HG03108 (cell line): ENCODE measurements at regions not wholly inside any gene's neighbourhood (a gene's known extent, or its start where the extent isn't known, plus 50 kb on each side); places are given as distances from the start of the nearest gene placed in this dataset.
"Not testable (repeated sequence)": the region's sequence is repeated elsewhere in the genome, so short reads cannot be mapped to it uniquely, and the experiment has no call there.

Source experiments
- ATAC-seq: cut with Tn5 transposase; IDR thresholded peaks from one replicate; pipeline ENCODE4 v1.9.1; 2021; ENCODE audit warnings: moderate library complexity; ENCODE audit not compliant: unreplicated experiment

GRCh38 chr2:235212501-235213158 is 260.8 kb downstream of the SH3BP4 start:
- no peak for ATAC-seq

DNA sequence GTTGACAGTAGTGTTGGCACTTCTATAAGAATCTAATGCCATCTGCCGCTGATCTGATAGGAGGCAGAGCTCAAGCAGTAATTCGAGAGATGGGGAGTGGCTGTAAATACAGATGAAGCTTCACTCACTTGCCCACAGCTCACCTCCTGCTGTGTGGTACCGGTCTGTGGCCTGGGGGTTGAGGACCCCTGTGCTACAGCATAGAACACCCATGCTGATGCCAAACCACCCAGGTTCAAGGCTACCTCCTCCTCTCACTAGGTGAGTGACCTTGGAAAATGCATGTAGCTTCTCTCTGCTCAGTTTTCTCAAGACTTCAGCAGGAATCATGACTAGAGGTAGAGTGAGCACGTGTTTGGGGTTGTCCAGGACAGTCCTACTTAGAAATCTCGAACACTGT is 263.4 kb downstream of the SH3BP4 start:
- no peak for ATAC-seq

DNA sequence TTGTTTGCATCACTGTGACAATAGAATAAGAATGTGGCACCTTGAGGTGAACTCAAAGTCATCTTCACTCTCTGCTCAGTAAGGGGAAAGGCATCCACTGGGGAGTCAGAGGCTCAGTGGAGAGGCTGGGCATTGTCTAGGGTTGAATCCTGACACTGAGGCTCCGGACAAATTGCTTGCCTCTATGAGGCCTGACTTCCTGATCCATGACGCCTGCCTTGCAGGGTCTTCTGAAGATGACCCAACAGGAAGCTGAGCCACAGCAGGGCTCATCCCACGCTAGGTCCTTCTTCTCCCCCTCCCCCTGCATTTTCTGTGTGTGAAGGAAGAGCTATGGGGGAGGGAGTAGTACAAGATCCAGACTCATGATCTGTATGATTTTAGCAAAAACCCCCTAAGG is 265.1 kb downstream of the SH3BP4 start:
- no peak for ATAC-seq

DNA sequence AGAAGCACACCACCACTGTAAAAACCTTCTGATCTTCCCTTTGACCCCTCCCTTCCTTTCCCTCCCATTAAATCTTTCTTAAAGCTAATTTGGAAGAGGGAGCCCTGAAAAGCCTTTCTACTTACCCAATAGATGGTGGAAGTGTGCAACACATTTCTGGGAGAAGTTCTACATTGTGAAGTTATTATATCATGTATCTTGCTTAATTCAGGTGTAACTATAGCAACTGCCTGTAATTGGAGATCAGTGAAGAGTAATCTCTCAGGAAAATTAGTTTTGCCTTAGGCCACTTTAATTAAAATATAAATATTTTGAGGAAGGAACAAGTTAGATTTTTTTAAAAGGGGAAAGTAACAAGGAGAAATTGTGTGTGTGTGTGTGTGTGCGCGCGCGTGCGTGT is 266.0 kb downstream of the SH3BP4 start:
- no peak for ATAC-seq

- ATAC-seq = no peak
These were observed 266.7 kb downstream of the SH3BP4 start for GRCh38 chr2:235218486-235218907.

DNA sequence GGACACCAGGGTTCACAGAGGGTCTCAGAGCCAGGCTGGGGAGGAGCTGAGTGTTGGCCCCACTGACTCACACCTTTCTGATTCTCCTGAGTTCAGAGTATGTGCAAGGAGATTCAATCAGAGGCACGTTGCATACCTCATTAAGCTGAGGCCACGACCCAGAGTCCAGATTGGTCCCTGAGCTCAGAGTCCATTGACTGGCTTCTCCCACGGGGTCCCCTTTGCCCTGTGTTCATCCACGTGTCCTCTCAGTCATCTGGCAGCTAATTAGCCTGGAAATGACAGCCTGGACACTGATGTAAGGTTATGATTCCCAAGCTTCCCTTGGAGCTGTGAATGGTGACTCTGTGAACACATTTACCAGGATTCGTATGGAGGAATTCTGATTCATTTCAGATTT is 267.2 kb downstream of the SH3BP4 start:
- no peak for ATAC-seq

DNA sequence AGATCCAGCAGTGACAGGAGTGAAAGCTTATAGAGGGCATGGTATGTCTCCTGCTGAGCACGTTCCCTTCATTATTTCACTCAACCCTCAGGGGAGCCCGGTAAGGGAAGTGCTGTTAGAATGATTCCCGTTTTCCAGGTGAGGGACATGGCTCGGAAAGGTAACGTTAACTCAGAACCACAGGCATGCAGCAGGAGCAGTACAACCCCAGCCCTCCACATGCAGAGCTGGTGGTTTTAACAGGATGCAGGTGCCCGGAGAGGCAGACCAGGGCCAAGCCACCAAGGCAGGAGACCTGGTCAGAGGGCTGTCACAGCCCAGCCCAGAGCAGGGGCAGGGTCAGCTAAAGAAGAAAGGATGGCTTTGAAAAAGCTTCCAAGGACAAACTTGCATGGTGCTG is 268.5 kb downstream of the SH3BP4 start:
- no peak for ATAC-seq

- ATAC-seq = no peak
These were observed 270.8 kb upstream of the AGAP1 start for GRCh38 chr2:235223011-235223410.

GRCh38 chr2:235224410-235224809 is 269.4 kb upstream of the AGAP1 start:
- ATAC-seq = no peak

DNA sequence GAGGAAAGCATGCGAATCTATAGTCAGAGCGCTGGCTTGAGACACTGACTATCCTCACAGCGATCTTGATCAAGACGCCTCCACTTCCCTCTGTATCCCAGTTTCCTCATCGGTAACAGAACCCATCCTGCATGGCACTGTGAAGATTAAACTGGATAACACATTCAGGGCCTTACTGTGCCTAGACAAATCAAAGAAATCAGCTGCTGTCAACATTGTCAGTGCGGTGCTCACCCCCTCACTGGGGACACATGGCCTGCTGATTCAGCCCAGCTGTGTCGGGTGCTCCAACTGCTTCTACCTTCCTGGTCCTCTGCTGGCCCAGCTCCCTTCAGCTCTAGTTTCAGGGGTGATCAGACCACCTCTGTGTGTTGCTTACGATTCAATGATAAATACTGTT is 268.6 kb upstream of the AGAP1 start:
- no peak for ATAC-seq

DNA sequence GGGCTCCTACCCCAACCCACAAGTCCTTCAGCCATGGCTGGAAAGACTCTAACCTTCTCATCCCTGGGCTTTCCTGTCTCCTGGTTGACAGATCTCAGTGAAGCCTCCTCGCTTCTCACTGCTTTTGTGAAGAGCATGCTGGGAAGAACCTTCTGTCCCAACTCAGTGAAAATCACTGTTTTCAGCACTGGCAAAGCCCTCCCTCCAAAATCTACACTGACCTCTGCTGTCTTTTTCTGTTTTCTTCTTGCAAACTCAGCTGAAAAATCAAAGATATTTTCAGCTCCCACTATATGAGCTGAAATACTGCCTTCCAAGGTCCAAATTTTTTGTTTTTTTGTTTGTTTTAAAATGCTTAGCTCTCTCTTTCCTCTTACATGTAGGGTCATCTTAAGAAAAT is 266.3 kb upstream of the AGAP1 start:
- no peak for ATAC-seq

GRCh38 chr2:235228422-235228821 is 265.4 kb upstream of the AGAP1 start:
- ATAC-seq = not testable (repeated sequence)

GRCh38 chr2:235229236-235229635 is 264.6 kb upstream of the AGAP1 start:
- ATAC-seq = no peak

- no peak for ATAC-seq
These were observed 262.8 kb upstream of the AGAP1 start for GRCh38 chr2:235230821-235231601.

GRCh38 chr2:235232449-235233433 is 261.1 kb upstream of the AGAP1 start:
- no peak for ATAC-seq

GRCh38 chr2:235234736-235235135 is 259.1 kb upstream of the AGAP1 start:
- no peak for ATAC-seq

DNA sequence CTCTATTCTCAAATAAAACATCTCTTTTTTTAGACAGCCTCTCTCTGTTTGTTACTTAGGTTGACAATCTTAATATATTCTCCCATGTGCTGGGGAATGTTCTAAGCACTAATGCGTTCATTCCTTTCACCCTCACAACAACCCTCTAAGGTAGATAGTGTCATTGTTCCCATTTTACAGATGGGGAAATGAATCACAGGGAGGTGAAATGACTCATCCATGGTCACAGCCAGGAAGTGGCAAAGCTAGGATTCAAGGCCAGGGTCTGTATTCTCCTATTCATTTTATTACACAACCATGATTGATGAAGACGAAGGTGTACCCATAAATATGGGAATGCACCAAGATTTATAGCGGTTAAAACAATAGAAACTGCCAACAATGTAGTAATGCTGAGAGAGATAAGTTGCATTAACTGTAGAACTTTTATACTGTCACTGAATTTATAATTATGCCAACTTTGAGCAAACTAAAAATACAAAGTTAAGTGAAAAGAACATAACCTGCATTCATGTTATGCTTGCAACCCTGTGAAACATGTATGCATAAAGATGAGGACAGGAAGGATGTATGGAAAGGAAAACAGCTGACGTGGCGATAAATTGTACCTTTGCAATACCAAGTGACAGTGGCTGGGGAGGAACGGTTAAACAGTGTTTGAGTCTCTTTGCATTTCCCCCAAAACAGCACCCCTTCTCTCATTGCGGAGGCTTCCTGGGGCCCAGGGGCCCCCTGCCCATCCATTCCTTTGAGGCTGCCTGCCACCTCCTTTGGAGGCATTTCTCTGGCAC is 257.7 kb upstream of the AGAP1 start:
- ATAC-seq = no peak

GRCh38 chr2:235238537-235238936 is 255.3 kb upstream of the AGAP1 start:
- no peak for ATAC-seq

DNA sequence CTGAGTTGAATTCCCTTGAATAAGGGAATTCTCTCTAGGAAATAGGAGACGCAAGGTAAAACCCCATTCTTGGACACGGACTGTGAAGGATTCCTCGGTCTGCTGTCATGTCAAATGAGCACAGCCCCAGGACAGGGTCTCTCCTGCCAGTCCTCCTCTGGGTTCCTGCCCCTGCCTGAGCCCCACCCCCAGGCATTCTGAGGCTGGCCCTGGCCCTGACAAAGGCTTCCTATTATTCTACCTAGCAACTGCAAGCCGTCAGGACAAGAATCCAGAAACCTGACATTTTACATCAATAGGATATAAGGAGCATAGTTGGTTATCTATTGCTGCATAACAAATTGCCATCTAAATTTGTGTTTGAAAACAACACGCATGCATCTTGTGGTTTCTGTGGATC is 253.3 kb upstream of the AGAP1 start:
- no peak for ATAC-seq
